PC-9 (cell line): ENCODE measurements at regions not wholly inside any gene's neighbourhood (a gene's known extent, or its start where the extent isn't known, plus 50 kb on each side); places are given as distances from the start of the nearest gene placed in this dataset.

ENCODE experiments used
- BruUV-seq: library from RNA; stranded (reverse); fragments of 400-500 nt; replicated peaks from 2 replicates; lab custom pipeline; 2021; lab: Mats Ljungman, UMichigan
- CTCF ChIA-PET: fragments of 300-600 bp; sonication (Branson Sonifier 250); formaldehyde crosslinking; loops from one replicate; lab custom pipeline; 2022; ENCODE audit warnings: antibody characterized with exemption; lab: Charles Lee
- POLR2A ChIA-PET: fragments of 300-600 bp; sonication (Branson Sonifier 250); formaldehyde crosslinking; loops from one replicate; lab custom pipeline; 2022; ENCODE audit warnings: antibody characterized with exemption; ENCODE audit not compliant: unreplicated experiment; lab: Charles Lee
- DNase-seq, 2 experiments: peaks; one replicate each; pipeline versions ENCODE4 v3.0.0 to v3.0.0-alpha.2; 2015 to 2022; ENCODE audit warnings: mixed read lengths in 1 of 2
- H2AFZ ChIP-seq: fragments of 200-600 bp; sonication (generic); 2 replicates; pipeline ENCODE4 v1.8.1; 2017; ENCODE audit warnings: antibody characterized with exemption
- H3F3A ChIP-seq: fragments of 200-600 bp; sonication (generic); 2 replicates; pipeline ENCODE4 v1.8.1; 2017; ENCODE audit warnings: antibody characterized with exemption, mild to moderate bottlenecking, low read depth; ENCODE audit not compliant: insufficient read depth
- H3K27ac ChIP-seq: fragments of 200-600 bp; sonication (generic); 2 replicates; pipeline ENCODE4 v1.6.1; 2016; ENCODE audit warnings: mixed run types
- H3K27me3 ChIP-seq: fragments of 200-600 bp; sonication (generic); 2 replicates; pipeline ENCODE4 v1.6.1; 2016; ENCODE audit warnings: low read depth, mixed run types; ENCODE audit not compliant: insufficient read depth
- H3K36me3 ChIP-seq: fragments of 200-600 bp; sonication (generic); 2 replicates; pipeline ENCODE4 v1.6.1; 2016; ENCODE audit warnings: low read depth, mixed run types
- H3K4me1 ChIP-seq: fragments of 200-600 bp; sonication (generic); replicated peaks from 2 replicates; pipeline ENCODE4 v1.6.1; 2016; ENCODE audit warnings: mixed run types; ENCODE audit not compliant: insufficient read depth
- H3K4me2 ChIP-seq: fragments of 200-600 bp; sonication (generic); 2 replicates; pipeline ENCODE4 v1.6.1; 2017; ENCODE audit warnings: mixed run types
- H3K4me3 ChIP-seq: fragments of 200-600 bp; sonication (generic); 2 replicates; pipeline ENCODE4 v1.6.1; 2016; ENCODE audit warnings: mixed run types
- H3K79me2 ChIP-seq: fragments of 200-600 bp; sonication (generic); 2 replicates; pipeline ENCODE4 v1.6.1; 2017; ENCODE audit warnings: low read depth, mixed run types
- H3K9me2 ChIP-seq: fragments of 200-600 bp; sonication (generic); 2 replicates; pipeline ENCODE4 v1.8.1; 2017; ENCODE audit warnings: mild to moderate bottlenecking; ENCODE audit not compliant: insufficient read depth
- H3K9me3 ChIP-seq: fragments of 200-600 bp; sonication (generic); 2 replicates; pipeline ENCODE4 v1.8.1; 2016; ENCODE audit warnings: low read depth; ENCODE audit not compliant: insufficient read depth
- H4K20me1 ChIP-seq: fragments of 200-600 bp; sonication (generic); 2 replicates; pipeline ENCODE4 v1.8.1; 2017; ENCODE audit not compliant: insufficient read depth
- EZH2 ChIP-seq: fragments of 200-600 bp; sonication (generic); IDR thresholded peaks from 2 replicates; pipeline ENCODE4 v1.8.0; 2017; ENCODE audit warnings: antibody characterized with exemption, low read depth
- intact Hi-C: fragments of 100-400 bp; cut with micrococcal nuclease; formaldehyde crosslinking; loops from one replicate; pipeline ENCODE4 v1.10.0; 2022; ENCODE audit not compliant: unreplicated experiment
- TF ChIP-seq, protein P1 (sequence below): fragments of 200-600 bp; sonication (generic); conservative IDR thresholded peaks from 2 replicates; pipeline ENCODE4 v1.6.1; 2017; ENCODE audit warnings: mixed run types, antibody characterized with exemption, mild to moderate bottlenecking, moderate library complexity

DNA sequence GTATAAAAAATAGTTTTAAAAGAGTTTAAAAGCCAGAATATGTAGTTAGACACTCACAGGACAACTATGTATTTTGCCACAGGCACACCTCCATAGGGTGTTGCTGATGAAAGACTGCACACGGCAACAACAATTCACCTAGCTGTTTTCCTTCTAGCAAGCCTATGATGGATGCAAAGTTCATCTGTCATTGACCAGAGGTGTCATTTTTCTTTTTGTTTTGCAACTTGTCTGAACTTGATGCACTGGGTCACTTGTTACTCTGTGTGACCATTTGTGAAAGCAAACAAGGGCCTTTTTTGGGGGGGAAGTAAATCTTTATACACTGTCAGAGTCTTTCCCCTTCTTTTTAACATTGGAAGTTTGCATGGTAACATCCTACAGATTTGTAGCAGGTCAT is 258.0 kb upstream of the SEMA3A start:
- H3K9me2 ChIP-seq = no peaks in the 10 kb centered on the region
- ChIA-PET POLR2A (no interaction called here), CTCF (no interaction called here)
- H3K4me3 ChIP-seq = no peak overlapping the region
- DNase-seq = no peak
- H3K27ac ChIP-seq = no peak overlapping the region
- no peaks in the 10 kb centered on the region for H3K79me2 ChIP-seq
- no peaks in the 10 kb centered on the region for H3F3A ChIP-seq
- H3K4me2 ChIP-seq = no peak overlapping the region
- no peak overlapping the region for H2AFZ ChIP-seq
- no peaks in the 10 kb centered on the region for H4K20me1 ChIP-seq
- no peak for TF ChIP-seq EZH2
- TF ChIP-seq, protein P1, sequence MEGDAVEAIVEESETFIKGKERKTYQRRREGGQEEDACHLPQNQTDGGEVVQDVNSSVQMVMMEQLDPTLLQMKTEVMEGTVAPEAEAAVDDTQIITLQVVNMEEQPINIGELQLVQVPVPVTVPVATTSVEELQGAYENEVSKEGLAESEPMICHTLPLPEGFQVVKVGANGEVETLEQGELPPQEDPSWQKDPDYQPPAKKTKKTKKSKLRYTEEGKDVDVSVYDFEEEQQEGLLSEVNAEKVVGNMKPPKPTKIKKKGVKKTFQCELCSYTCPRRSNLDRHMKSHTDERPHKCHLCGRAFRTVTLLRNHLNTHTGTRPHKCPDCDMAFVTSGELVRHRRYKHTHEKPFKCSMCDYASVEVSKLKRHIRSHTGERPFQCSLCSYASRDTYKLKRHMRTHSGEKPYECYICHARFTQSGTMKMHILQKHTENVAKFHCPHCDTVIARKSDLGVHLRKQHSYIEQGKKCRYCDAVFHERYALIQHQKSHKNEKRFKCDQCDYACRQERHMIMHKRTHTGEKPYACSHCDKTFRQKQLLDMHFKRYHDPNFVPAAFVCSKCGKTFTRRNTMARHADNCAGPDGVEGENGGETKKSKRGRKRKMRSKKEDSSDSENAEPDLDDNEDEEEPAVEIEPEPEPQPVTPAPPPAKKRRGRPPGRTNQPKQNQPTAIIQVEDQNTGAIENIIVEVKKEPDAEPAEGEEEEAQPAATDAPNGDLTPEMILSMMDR = no peak
- H3K36me3 ChIP-seq = no peaks in the 10 kb centered on the region
- no peaks in the 10 kb centered on the region for H3K27me3 ChIP-seq
- H3K4me1 ChIP-seq = no peaks in the 10 kb centered on the region
- no peaks in the 10 kb centered on the region for H3K9me3 ChIP-seq
- no TSS peak for BruUV-seq
- intact Hi-C loops = loop anchor here (5.0 kb wide), 1 partner anchor 475 kb away; no protein-coding TSS in a partner anchor

DNA sequence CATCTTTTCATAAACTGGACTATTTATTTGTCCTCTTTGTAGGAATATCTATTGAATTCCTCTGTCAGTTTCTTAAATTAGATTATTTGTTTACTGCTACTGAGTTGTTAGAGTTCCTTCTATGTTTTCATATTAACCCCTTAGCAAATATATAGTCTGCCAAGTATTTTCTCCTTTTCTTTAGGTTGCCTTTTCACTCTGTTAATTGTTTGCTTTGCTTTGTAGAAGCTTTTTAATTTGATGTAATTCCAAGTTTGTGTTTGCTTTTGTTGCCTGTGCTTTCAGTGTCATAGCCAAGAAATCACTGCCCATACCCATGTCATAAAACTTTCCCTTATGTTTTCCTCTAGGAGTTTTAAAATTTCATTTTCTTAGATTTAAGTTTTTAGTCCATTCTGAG is 256.2 kb upstream of the SEMA3A start:
- H3K27me3 ChIP-seq = no peaks in the 10 kb centered on the region
- H3K36me3 ChIP-seq = no peaks in the 10 kb centered on the region
- BruUV-seq = no TSS peak
- H3K9me3 ChIP-seq = no peaks in the 10 kb centered on the region
- intact Hi-C loops = loop anchor here (5.0 kb wide), 1 partner anchor 473 kb away; no protein-coding TSS in a partner anchor
- POLR2A ChIA-PET = no interaction called here
- H2AFZ ChIP-seq = no peak overlapping the region
- H3K4me3 ChIP-seq = no peak overlapping the region
- H3K4me2 ChIP-seq = no peak overlapping the region
- no peak overlapping the region for H3K27ac ChIP-seq
- no peaks in the 10 kb centered on the region for H3K9me2 ChIP-seq
- no peaks in the 10 kb centered on the region for H3K79me2 ChIP-seq
- no peaks in the 10 kb centered on the region for H3F3A ChIP-seq
- no peaks in the 10 kb centered on the region for H4K20me1 ChIP-seq
- no peaks in the 10 kb centered on the region for H3K4me1 ChIP-seq
- CTCF ChIA-PET = no interaction called here
- no peak for TF ChIP-seq EZH2
- TF ChIP-seq, protein P1 = no peak
- no peak for DNase-seq

DNA sequence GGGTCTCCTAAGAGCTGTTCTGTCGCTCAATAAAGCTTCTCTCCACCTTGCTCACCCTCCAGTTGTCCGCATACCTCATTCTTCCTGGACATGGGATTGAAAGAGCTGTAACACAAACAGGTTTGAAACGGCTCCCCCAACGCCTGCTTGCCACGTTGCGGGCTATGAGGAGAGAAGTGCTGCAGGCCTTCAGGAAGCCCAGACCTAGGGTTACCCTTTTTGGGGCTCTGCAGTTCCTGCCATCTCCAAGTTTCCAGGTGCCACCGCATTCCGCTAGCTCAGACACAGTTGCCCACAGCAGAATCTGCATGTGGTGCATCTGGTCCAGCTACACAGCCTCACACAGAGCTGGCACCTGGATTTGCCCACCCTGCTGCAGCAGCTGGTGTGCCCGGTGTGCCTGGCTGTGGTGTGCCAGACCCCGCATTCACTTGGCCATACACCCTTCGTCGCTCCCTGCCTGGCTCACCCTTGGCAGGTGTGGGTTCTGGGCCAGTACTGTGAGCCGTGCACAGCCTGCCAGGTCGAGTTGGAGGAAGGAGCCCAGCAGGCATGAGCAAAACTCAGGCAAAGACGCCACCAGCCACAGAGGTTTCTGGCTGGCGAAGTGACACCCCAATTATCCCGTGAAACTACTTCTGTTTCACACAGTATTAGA is 253.2 kb upstream of the SEMA3A start:
- ChIA-PET CTCF (no interaction called here), POLR2A (no interaction called here)
- H3K27ac ChIP-seq = no peak overlapping the region
- no peaks in the 10 kb centered on the region for H3K36me3 ChIP-seq
- intact Hi-C loops = no loop called here
- H3F3A ChIP-seq = no peaks in the 10 kb centered on the region
- no peak overlapping the region for H3K4me2 ChIP-seq
- DNase-seq = no peak
- BruUV-seq = no TSS peak
- no peaks in the 10 kb centered on the region for H4K20me1 ChIP-seq
- no peaks in the 10 kb centered on the region for H3K4me1 ChIP-seq
- no peaks in the 10 kb centered on the region for H3K9me3 ChIP-seq
- no peak overlapping the region for H3K4me3 ChIP-seq
- TF ChIP-seq, protein P1 = no peak
- TF ChIP-seq EZH2 = no peak
- no peaks in the 10 kb centered on the region for H3K79me2 ChIP-seq
- no peaks in the 10 kb centered on the region for H3K27me3 ChIP-seq
- no peak overlapping the region for H2AFZ ChIP-seq
- H3K9me2 ChIP-seq = no peaks in the 10 kb centered on the region
